Choroid plexus epithelial cell (primary cell): ENCODE measurements at regions not wholly inside any gene's neighbourhood (a gene's known extent, or its start where the extent isn't known, plus 50 kb on each side); places are given as distances from the start of the nearest gene placed in this dataset.
"Not testable (repeated sequence)": the region's sequence is repeated elsewhere in the genome, so short reads cannot be mapped to it uniquely, and the experiment has no call there.

Source experiments
- DNase-seq: peaks from one replicate; pipeline ENCODE4 v3.0.0-alpha.2; 2010; ENCODE audit warnings: low read depth
- H3K4me3 ChIP-seq: 2 replicates; pipeline ENCODE4 v1.5.1; 2011; ENCODE audit warnings: low read depth, mild to moderate bottlenecking, control low read depth, low read length, moderate library complexity
- CTCF ChIP-seq: conservative IDR thresholded peaks from 2 replicates; pipeline ENCODE4 v1.5.1; 2011; ENCODE audit warnings: low read depth, mild to moderate bottlenecking, control low read depth, inconsistent platforms, low read length, moderate library complexity

DNA sequence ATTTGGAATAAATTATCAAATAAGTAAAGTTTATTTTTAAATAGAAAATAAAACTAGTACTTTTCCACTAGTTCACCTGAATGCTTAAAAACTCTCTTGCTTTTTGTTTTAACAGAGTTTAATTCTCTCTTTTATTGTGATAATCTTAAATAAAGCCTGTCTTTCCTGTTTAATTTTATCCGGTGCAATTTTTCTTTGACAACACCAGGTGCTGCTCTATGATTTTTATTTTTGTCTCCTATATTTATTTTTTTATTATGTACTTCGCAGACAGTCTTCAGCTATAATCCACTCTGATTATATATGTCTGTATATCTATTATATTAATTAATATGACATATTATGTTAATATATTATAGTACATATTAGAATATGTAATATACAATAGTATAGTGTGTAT is 1293.0 kb upstream of the EPHA6 start:
- DNase-seq, result no peak
- no peak overlapping the region for H3K4me3 ChIP-seq
- no peak for TF ChIP-seq CTCF

DNA sequence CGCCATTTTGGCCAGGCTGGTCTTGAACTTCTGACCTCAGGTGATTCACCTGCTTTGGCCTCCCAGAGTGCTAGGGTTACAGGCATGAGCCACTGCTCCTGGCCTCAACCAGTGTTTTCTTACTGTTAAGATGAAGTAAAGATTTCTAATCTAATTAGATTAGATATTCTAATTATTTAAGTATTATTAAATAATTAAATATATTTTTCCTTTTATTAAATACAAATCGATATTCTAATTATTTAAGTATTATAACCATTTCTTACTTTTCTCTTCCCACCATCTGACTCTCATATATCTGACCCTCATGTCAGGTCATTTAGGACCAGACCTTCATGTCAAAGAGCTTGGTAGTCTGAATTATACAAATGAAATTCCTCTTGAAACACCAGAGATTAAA is 1291.9 kb upstream of the EPHA6 start:
- no peak for DNase-seq
- no peak for TF ChIP-seq CTCF
- H3K4me3 ChIP-seq, result no peak overlapping the region

DNA sequence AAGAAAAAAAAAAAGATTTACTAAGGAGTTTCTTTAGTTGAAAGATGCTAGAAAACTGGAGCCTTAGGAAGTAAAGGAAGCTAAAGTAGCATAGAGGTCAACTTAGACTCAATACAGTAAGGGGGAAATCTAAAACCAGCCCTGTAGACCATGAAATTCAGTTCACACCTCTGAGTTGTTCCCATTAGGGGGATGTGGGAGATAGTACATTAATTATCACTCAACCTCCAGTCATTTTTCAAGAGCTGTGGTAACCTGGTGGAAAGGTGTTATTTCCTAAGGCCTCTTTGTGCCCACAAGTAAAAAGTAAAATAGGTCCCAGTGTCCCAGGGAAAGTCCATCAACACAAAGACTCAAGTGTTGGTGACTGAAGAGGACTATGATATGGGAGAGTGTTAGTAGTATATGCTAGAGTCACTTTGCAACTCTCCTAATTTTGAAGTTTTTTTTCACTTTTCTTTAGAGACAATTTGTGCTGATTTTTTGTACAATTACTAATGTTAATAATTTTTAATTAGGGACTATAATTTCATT is 1274.4 kb upstream of the EPHA6 start:
- TF ChIP-seq CTCF, result no peak
- DNase-seq, result no peak
- H3K4me3 ChIP-seq, result no peak overlapping the region

GRCh38 chr3:95565502-95565901 is 1248.9 kb upstream of the EPHA6 start:
- TF ChIP-seq CTCF, result no peak

DNA sequence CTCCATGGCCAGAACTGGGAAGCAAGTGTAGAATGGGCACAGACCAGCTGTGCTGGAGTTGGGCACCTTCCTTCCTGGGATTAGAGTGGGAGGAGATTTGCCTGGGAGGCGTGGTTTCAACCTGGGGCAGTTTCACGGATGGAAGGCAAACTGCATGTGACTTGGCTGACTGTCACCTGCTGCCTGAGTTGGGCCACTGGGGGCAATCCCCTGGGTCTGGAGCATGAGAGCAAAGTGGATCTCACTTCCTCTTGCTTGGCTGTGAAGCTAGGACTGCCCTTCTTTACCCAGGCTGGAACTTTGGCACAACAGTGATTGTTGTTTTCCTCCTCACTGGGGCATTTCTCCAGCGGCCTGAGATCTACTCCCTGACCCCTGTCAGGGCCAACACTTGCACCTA is 1247.0 kb upstream of the EPHA6 start:
- no peak for DNase-seq
- no peak for TF ChIP-seq CTCF

More at GRCh38 chr3:95565502-95565901, 1248.9 kb upstream of the EPHA6 start:
- DNase-seq, result no peak
- no peak overlapping the region for H3K4me3 ChIP-seq

GRCh38 chr3:95586754-95587153 is 1227.6 kb upstream of the EPHA6 start:
- TF ChIP-seq CTCF, result no peak
- no peak for DNase-seq

More for the DNA sequence above, 1247.0 kb upstream of the EPHA6 start:
- H3K4me3 ChIP-seq, result no peak overlapping the region

DNA sequence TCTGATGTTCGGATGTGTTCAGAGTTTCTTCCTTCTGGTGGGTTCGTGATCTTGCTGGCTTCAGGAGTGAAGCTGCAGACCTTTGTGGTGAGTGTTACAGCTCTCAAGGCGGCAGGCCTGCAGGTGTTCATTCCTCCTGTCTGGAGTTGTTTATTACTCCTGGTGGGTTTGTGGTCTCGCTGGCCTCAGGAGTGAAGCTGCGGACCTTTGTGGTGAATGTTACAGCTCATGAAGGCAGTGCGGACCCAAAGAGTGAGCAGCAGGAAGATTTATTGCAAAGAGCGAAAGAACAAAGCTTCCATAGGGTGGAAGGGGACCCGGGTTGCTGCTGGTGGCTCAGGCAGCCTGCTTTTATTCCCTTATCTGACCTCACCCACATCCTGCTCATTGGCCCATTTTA is 1226.8 kb upstream of the EPHA6 start:
- not testable (repeated sequence) for H3K4me3 ChIP-seq, DNase-seq

More at GRCh38 chr3:95586754-95587153, 1227.6 kb upstream of the EPHA6 start:
- H3K4me3 ChIP-seq, result no peak overlapping the region
